H9 (cell line): ENCODE measurements at regions not wholly inside any gene's neighbourhood (a gene's known extent, or its start where the extent isn't known, plus 50 kb on each side); places are given as distances from the start of the nearest gene placed in this dataset.

Experiments
- DNase-seq: peaks from one replicate; pipeline ENCODE4 v3.0.0-alpha.2; 2017
- H2AFZ ChIP-seq: one replicate; pipeline ENCODE4 v1.6.1; 2013; ENCODE audit warnings: mild to moderate bottlenecking, low read length, control low read depth, moderate library complexity
- H2AK5ac ChIP-seq: 2 replicates; pipeline ENCODE4 v1.6.1; 2013; ENCODE audit warnings: low read length, control low read depth, mixed read lengths; ENCODE audit not compliant: insufficient read length
- H2BK120ac ChIP-seq: one replicate; pipeline ENCODE4 v1.6.1; 2013; ENCODE audit warnings: low read depth, mild to moderate bottlenecking, low read length, control low read depth, inconsistent platforms; ENCODE audit not compliant: poor library complexity, severe bottlenecking
- H2BK12ac ChIP-seq: 2 replicates; pipeline ENCODE4 v1.6.1; 2013; ENCODE audit warnings: low read length, control low read depth, mixed read lengths, low read depth; ENCODE audit not compliant: insufficient read length
- H2BK15ac ChIP-seq: 2 replicates; pipeline ENCODE4 v1.6.1; 2013; ENCODE audit warnings: low read depth, low read length, control low read depth
- H2BK20ac ChIP-seq: one replicate; pipeline ENCODE4 v1.6.1; 2013; ENCODE audit warnings: low read depth, mild to moderate bottlenecking, low read length, control low read depth, inconsistent platforms; ENCODE audit not compliant: poor library complexity, severe bottlenecking
- H2BK5ac ChIP-seq: 2 replicates; pipeline ENCODE4 v1.6.1; 2013; ENCODE audit warnings: low read length, control low read depth, mixed read lengths; ENCODE audit not compliant: insufficient read length
- H3K14ac ChIP-seq: 2 replicates; pipeline ENCODE4 v1.6.1; 2013; ENCODE audit warnings: low read length, control low read depth; ENCODE audit not compliant: insufficient read depth
- H3K18ac ChIP-seq: 2 replicates; pipeline ENCODE4 v1.6.1; 2013; ENCODE audit warnings: low read depth, mild to moderate bottlenecking, mixed read lengths, low read length, control low read depth; ENCODE audit not compliant: insufficient read length
- H3K23ac ChIP-seq: 2 replicates; pipeline ENCODE4 v1.6.1; 2013; ENCODE audit warnings: low read length, control low read depth, mixed read lengths, low read depth; ENCODE audit not compliant: insufficient read length
- H3K23me2 ChIP-seq: 2 replicates; pipeline ENCODE4 v1.6.1; 2013; ENCODE audit warnings: low read depth, mild to moderate bottlenecking, mixed read lengths, low read length, control low read depth; ENCODE audit not compliant: insufficient read length, poor library complexity, severe bottlenecking
- H3K27ac ChIP-seq: 2 replicates; pipeline ENCODE4 v1.5.1; 2013; ENCODE audit warnings: low read length, control low read depth, mixed read lengths, low read depth; ENCODE audit not compliant: insufficient read length
- H3K27me3 ChIP-seq: 2 replicates; pipeline ENCODE4 v1.6.1; 2013; ENCODE audit warnings: low read length, control low read depth, inconsistent platforms; ENCODE audit not compliant: insufficient read depth
- H3K4ac ChIP-seq: 2 replicates; pipeline ENCODE4 v1.6.1; 2013; ENCODE audit warnings: low read depth, mild to moderate bottlenecking, control low read depth, inconsistent platforms, low read length, moderate library complexity
- H3K4me1 ChIP-seq: 2 replicates; pipeline ENCODE4 v1.6.1; 2013; ENCODE audit warnings: low read length, control low read depth, inconsistent platforms; ENCODE audit not compliant: insufficient read depth
- H3K4me2 ChIP-seq: 2 replicates; pipeline ENCODE4 v1.6.1; 2013; ENCODE audit warnings: low read length, control low read depth, mixed read lengths; ENCODE audit not compliant: insufficient read length, insufficient read depth
- H3K56ac ChIP-seq: 2 replicates; pipeline ENCODE4 v1.6.1; 2013; ENCODE audit warnings: low read depth, mild to moderate bottlenecking, mixed read lengths, low read length, control low read depth; ENCODE audit not compliant: insufficient read length
- H3K79me1 ChIP-seq: 2 replicates; pipeline ENCODE4 v1.6.1; 2013; ENCODE audit warnings: low read depth, mild to moderate bottlenecking, moderate library complexity, low read length, control low read depth, inconsistent platforms; ENCODE audit not compliant: insufficient read depth, poor library complexity, severe bottlenecking
- H3K79me2 ChIP-seq: 2 replicates; pipeline ENCODE4 v1.6.1; 2013; ENCODE audit warnings: low read length, control low read depth, inconsistent platforms; ENCODE audit not compliant: insufficient read depth
- H3K9ac ChIP-seq: 2 replicates; pipeline ENCODE4 v1.6.1; 2013; ENCODE audit warnings: low read length, control low read depth, mixed read lengths; ENCODE audit not compliant: insufficient read length; ENCODE audit errors: extremely low read depth
- H3K9me3 ChIP-seq: one replicate; pipeline ENCODE4 v1.6.1; 2013; ENCODE audit warnings: low read depth, low read length, inconsistent platforms; ENCODE audit not compliant: control insufficient read depth
- H3T11ph ChIP-seq: one replicate; pipeline ENCODE4 v1.6.1; 2013; ENCODE audit warnings: mild to moderate bottlenecking, low read length, control low read depth, inconsistent platforms
- H4K20me1 ChIP-seq: one replicate; pipeline ENCODE4 v1.6.1; 2013; ENCODE audit not compliant: control insufficient read depth, insufficient read length, insufficient read depth
- H4K5ac ChIP-seq: 2 replicates; pipeline ENCODE4 v1.6.1; 2013; ENCODE audit warnings: low read depth, mild to moderate bottlenecking, mixed read lengths, low read length, control low read depth; ENCODE audit not compliant: insufficient read length
- H4K8ac ChIP-seq: replicated peaks from 2 replicates; pipeline ENCODE4 v1.6.1; 2013; ENCODE audit warnings: low read length, control low read depth, mixed read lengths, low read depth; ENCODE audit not compliant: insufficient read length
- H4K91ac ChIP-seq: 2 replicates; pipeline ENCODE4 v1.6.1; 2013; ENCODE audit warnings: low read depth, mild to moderate bottlenecking, moderate library complexity, mixed read lengths, low read length, control low read depth; ENCODE audit not compliant: insufficient read length
- H3K27ac Mint-ChIP-seq, 3 experiments: 2 replicates in 2 of 3; 3 replicates in 1 of 3; pipeline ENCODE4 v1.8.0; 2020 to 2021; ENCODE audit warnings: mixed read lengths in 3 of 3, mild to moderate bottlenecking in 1 of 3, moderate library complexity in 1 of 3
- H3K27me3 Mint-ChIP-seq: 2 replicates; pipeline ENCODE4 v1.8.0; 2021; ENCODE audit warnings: low read depth, mild to moderate bottlenecking, moderate library complexity, mixed read lengths
- H3K36me3 Mint-ChIP-seq, 3 experiments: 2 replicates in 2 of 3; 3 replicates in 1 of 3; pipeline ENCODE4 v1.8.0; 2020 to 2021; ENCODE audit warnings: low read depth in 3 of 3, mixed read lengths in 3 of 3; ENCODE audit not compliant: insufficient read depth in 1 of 3
- H3K4me1 Mint-ChIP-seq, 2 experiments: 2 replicates each; pipeline ENCODE4 v1.8.0; 2020; ENCODE audit warnings: mixed read lengths in 2 of 2
- H3K4me3 Mint-ChIP-seq, 2 experiments: 2 replicates in 1 of 2; 3 replicates in 1 of 2; pipeline ENCODE4 v1.8.0; 2020 to 2021; ENCODE audit warnings: mild to moderate bottlenecking in 2 of 2, mixed read lengths in 2 of 2, moderate library complexity in 1 of 2
- H3K9me3 Mint-ChIP-seq, 2 experiments: 2 replicates in 1 of 2; 3 replicates in 1 of 2; pipeline ENCODE4 v1.8.0; 2020; ENCODE audit warnings: mild to moderate bottlenecking in 2 of 2, mixed read lengths in 2 of 2, moderate library complexity in 1 of 2
- WGBS: extraction: QIAGEN DNeasy Blood & Tissue Kit; methylation state at CpG from one replicate; pipeline ENCODE4 v1.1.7; 2013; ENCODE audit warnings: missing lambda C conversion rate, low lambda C conversion rate, mixed read lengths; ENCODE audit not compliant: insufficient read length; ENCODE audit errors: extremely low coverage; 5-methylcytosine and 5-hydroxymethylcytosine counted together
- TF ChIP-seq, protein P1 (sequence below): fragments of 200-600 bp; sonication (generic); conservative IDR thresholded peaks from 3 replicates; pipeline ENCODE4 v1.8.0; 2021; ENCODE audit warnings: antibody characterized with exemption, mild to moderate bottlenecking

DNA sequence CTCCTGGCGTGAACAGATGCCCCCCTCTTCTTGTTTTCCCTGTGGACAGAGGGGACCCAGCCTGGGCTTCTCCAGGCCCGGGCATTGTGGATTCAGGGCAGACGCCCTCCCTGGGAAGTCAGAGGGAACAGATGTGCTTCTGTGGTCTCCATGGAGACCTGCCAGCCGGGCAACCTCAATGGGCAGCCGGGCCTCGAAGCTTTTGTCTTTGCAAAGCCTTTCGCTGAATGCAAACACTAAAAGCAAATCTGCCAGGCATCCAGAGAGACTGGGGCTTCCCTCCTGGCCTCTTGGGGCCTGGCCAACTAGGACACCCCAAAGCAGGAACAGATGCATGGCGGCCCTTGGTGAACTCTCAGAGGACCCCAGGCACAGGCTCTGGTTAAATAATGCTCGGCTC is 370.0 kb upstream of the SULF2 start:
- no CpG with 5 or more reads among the region's 9 CpGs for WGBS
- no peak overlapping the region for H3K27ac ChIP-seq
- H4K5ac ChIP-seq: no peak overlapping the region

More for the DNA sequence above, 370.0 kb upstream of the SULF2 start:
- no peak overlapping the region for H3K4me3 Mint-ChIP-seq
- H3K4me2 ChIP-seq: no peak overlapping the region
- no peaks in the 10 kb centered on the region for H3K79me1 ChIP-seq
- no peak overlapping the region for H3K56ac ChIP-seq
- no peak overlapping the region for H3T11ph ChIP-seq
- peaks cover 23 to 26% of the 10 kb centered on the region in 2 experiments for H3K4me1 Mint-ChIP-seq
- no peak overlapping the region for H2BK20ac ChIP-seq
- no peak overlapping the region for H2BK12ac ChIP-seq
- no peak overlapping the region for H3K23ac ChIP-seq
- no peaks in the 10 kb centered on the region for H3K27me3 ChIP-seq
- no peak overlapping the region for H4K8ac ChIP-seq
- H3K27me3 Mint-ChIP-seq: peaks cover 7% of the 10 kb centered on the region
- no peaks in the 10 kb centered on the region for H4K20me1 ChIP-seq
- no peak overlapping the region for H3K4ac ChIP-seq
- H4K91ac ChIP-seq: no peak overlapping the region
- H2BK5ac ChIP-seq: no peak overlapping the region
- no peak overlapping the region for H2BK15ac ChIP-seq
- H3K4me1 ChIP-seq: no peaks in the 10 kb centered on the region
- no peak overlapping the region for H2BK120ac ChIP-seq
- peaks cover 9% of the 10 kb centered on the region for H3K9me3 ChIP-seq
- TF ChIP-seq, protein P1, sequence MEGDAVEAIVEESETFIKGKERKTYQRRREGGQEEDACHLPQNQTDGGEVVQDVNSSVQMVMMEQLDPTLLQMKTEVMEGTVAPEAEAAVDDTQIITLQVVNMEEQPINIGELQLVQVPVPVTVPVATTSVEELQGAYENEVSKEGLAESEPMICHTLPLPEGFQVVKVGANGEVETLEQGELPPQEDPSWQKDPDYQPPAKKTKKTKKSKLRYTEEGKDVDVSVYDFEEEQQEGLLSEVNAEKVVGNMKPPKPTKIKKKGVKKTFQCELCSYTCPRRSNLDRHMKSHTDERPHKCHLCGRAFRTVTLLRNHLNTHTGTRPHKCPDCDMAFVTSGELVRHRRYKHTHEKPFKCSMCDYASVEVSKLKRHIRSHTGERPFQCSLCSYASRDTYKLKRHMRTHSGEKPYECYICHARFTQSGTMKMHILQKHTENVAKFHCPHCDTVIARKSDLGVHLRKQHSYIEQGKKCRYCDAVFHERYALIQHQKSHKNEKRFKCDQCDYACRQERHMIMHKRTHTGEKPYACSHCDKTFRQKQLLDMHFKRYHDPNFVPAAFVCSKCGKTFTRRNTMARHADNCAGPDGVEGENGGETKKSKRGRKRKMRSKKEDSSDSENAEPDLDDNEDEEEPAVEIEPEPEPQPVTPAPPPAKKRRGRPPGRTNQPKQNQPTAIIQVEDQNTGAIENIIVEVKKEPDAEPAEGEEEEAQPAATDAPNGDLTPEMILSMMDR: no peak
- H2AFZ ChIP-seq: no peak overlapping the region
- H2AK5ac ChIP-seq: no peak overlapping the region
- peaks cover 7 to 10% (median 8%) of the 10 kb centered on the region in 3 experiments; a peak in 6 of 7 replicates for H3K36me3 Mint-ChIP-seq
- no peak overlapping the region for H3K27ac Mint-ChIP-seq
- no peak overlapping the region for H3K14ac ChIP-seq
- H3K9me3 Mint-ChIP-seq: peaks cover 15 to 21% of the 10 kb centered on the region in 2 experiments
- DNase-seq: no peak
- H3K18ac ChIP-seq: no peak overlapping the region
- no peaks in the 10 kb centered on the region for H3K23me2 ChIP-seq
- no peak overlapping the region for H3K9ac ChIP-seq
- no peaks in the 10 kb centered on the region for H3K79me2 ChIP-seq
